HG03066 (cell line): ENCODE measurements at regions not wholly inside any gene's neighbourhood (a gene's known extent, or its start where the extent isn't known, plus 50 kb on each side); places are given as distances from the start of the nearest gene placed in this dataset.

Experiments
- ATAC-seq: cut with Tn5 transposase; IDR thresholded peaks from one replicate; pipeline ENCODE4 v1.9.1; 2021; ENCODE audit warnings: low read depth; ENCODE audit not compliant: unreplicated experiment

DNA sequence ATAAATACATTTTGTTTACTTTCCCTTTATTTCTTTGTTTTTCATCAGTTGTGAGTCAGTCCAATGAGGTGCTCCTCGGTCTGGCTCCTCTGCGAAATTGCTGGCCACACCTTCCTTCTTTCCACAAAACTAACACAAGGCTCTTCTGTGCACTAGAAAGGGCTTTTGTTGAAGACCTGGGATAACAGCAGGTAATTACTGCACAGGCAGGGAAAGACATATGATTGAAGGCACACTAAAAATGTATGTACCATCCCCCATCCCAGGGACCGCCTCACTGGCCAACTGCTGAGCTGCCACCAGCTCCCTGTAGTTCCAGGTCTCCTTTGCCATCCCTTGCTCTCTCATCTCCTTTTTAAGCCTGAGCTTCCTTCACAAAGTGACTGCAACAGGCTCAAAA, 180.5 kb downstream of the EFNB2 start:
- no peak for ATAC-seq

DNA sequence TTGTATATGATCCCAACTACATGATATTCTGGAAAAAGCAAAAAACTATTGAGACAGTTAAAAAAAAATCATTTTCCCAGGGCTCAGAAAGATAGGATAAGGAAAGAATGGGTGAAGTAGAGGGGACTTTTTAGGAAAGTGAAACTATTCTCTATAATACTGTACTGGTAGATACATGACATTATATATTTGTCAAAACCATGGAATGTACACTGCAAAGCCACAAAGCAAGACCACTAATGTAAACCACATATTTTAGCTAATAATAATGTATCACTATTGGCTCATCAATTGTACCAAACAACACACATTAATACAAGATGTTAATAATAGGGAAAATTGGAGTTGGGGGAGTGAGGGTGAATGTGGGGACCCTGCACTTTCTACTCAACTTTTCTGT, 182.6 kb downstream of the EFNB2 start:
- no peak for ATAC-seq

DNA sequence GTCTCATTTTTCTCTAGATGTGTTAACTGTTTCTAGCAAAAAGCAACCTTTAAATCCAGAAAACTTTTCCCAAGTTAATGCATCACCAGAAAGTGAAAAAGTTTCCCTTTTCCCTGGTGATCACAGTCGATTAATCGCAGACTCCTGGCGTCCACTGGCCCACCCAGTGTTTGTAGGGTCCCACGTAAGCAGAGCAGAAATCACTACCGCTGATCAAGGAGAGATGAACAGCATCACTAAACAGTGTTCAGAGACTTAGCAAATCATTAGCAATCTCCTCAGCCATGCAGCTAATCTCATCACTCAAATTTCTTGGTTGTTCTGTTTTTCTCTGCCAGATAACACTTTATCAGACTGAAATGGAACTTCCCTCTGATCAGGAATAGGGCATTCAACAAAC, 184.2 kb downstream of the EFNB2 start:
- no peak for ATAC-seq

DNA sequence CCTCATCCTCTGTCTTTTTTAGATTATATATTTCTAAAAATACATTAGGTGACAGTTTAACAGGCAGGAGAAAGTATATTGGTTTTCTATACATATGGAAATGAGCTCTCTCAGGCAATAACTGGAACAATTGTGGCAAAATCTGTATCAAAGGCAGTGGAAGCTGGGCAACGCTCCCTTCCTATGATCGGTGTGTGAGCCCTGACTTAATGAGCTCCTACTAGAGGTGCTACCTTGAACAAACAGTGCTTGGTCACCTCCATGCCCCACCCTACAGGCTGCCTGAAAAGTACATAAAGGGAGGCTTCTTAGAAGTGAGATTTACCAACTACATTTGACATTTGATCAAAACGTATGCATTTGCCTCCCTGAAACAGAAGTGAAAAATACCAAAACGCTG, 185.3 kb downstream of the EFNB2 start:
- no peak for ATAC-seq

DNA sequence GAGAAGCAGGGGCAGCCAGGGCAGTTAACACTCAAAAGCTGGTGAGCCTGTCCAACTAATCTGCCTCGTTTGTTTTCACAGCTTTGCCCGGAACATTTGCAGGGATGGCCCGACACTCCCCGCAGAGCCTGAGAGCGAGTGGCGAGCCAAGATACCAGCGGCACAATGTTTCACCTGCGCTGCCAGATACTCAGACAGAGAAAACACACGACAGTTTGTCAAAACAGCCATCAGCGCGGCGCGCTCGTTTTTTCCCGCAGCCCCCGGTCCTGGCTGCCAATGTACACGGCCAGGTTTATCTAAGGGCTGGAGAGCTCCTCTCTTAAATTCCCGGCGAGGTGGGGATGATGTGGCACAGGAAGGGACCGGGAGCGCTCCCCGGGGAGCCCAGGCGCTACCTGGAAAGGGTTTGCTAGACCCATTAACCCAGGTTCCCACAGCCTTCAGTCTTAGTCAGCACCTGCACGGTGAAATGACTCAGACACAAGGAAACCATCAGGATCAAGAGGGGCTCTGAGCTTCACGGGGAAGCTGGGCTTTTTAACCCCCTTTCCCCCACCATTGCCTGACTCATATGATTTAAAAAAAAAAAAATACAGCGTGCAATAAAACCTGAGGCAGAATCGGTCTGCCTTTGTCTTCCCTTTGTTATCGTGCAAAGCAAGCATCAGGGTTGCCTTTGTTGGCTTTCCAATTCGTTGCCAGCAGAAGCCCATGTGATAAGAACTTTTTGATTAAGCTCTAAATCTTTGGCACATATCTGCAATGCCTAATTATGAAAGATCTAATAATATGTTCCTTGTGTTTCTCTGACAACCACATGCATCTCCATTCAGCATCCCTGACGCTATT, 186.2 kb downstream of the EFNB2 start:
- ATAC-seq, result no peak

DNA sequence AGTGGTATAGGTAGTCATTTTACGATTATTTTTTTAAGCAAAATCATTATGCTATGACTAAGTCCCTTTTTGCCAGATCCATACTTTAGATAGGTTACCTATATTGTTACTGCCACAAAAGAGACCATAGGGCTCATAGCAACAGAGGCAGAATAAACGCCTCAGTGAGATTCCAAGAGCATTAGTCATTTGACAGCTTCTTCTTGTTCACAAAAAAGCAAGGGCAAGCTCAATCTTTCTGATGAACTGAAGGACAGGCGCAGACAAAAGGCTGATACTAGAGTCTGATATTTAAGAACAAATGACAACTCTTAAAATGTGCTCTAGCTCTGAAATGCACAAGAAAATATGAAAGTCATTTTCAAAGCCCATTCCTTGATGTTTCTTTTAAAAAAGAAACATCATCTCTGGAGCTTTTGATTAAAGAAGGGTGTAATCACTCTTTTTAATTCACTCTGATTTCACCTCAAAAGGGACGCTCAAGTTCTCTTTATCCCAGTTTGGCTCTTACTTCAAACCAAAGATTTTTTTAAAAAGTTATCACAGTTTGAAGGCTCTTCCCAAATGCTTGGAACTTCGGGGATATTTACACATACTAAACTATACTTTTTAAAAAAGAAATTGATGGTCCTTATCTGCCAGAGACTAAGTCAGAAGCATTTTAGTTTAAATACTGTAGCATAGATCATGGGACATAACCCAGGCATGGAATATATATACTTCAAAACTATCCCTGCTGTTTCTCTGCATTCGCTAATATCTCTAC, 187.2 kb downstream of the EFNB2 start:
- no peak for ATAC-seq

- ATAC-seq, result no peak
Measured at GRCh38 chr13:106344342-106344741, 191.1 kb downstream of the EFNB2 start.

DNA sequence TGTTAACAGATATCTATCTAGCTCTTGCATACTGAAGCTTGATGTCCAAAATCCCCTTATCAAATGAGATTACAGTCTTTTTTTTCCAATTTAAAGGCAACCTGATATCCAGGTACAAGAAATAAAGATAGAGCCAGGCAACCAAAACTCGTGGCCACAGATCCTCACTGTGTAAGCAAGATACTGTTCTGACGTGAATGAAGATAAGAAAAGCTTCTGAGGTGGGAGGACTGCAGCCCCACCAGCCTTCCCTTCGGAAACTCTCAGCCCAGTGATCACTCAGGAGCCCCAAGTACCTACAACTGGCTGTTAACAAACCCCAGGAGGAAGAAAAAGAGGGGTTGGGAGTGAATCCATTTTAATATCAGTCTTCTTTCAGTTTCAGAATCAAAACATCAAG, 191.6 kb downstream of the EFNB2 start:
- no peak for ATAC-seq

- ATAC-seq, result no peak
Measured at GRCh38 chr13:106340249-106340648, 195.2 kb downstream of the EFNB2 start.

- ATAC-seq, result no peak
Measured at GRCh38 chr13:106337096-106337850, 198.2 kb downstream of the EFNB2 start.

DNA sequence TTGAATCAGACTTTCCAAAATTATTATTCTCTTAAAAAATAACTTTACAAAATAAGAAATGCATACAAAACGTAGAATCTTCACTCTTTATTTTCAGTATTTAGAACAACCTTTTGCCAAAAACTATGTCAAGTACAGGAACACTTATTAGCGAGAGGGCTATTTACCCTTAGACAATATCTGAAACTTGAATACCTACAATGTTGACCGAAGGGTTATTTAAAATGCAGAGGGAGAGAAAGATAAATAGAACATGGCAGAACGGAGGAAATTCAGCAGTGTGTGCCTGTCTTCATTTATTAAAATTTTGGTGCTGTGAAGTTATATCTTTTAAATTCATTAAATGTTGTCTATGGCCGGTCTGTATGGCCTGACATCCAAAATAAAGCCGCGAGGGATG, 198.8 kb downstream of the EFNB2 start:
- ATAC-seq, result no peak

- no peak for ATAC-seq
Measured at GRCh38 chr13:106332621-106333020, 202.8 kb downstream of the EFNB2 start.

DNA sequence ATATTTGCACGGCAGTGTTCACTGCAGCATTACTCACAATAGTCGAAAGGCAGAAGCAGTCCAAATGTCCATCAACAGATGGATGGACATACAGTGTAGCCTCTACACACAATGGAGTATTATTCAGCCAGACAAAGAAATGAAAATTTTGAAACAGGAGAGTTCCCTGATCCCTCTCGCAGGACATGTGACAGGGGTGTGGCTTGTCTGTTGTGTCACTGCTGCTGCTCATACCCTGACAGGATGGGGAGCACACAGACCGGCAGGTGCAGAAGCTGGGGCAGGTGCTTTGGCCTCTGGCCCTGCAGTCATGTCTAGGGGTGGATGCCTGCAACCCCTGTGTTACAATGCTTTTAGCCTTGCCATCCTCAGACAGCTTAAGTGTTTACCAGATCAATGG, 204.3 kb downstream of the EFNB2 start:
- no peak for ATAC-seq

- no peak for ATAC-seq
Measured at GRCh38 chr13:106329941-106330340, 205.5 kb downstream of the EFNB2 start.

GRCh38 chr13:106326751-106327150, 208.7 kb downstream of the EFNB2 start:
- ATAC-seq, result no peak

DNA sequence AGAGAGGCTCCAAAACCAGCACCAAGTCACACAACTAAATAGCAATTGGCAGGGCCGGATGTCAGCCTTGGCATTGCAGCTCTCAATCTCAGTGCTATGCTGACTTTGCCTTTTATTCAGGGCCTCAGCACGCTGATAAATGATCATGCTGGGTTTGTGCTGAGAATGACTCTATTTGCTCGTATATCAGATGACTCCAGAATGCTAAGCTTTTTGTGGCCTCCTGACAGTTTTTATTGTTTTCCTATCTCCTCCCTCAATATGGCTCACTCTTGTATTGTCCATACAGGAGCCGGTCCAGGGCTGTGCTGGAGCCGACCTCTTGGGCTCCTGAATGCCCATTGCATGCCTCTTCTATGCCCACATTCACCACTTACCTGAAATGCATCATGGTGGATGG, 211.0 kb downstream of the EFNB2 start:
- no peak for ATAC-seq

- ATAC-seq, result no peak
Measured at GRCh38 chr13:106322628-106323027, 212.8 kb downstream of the EFNB2 start.

- ATAC-seq, result no peak
Measured at GRCh38 chr13:106318941-106319411, 216.5 kb downstream of the EFNB2 start.

- no peak for ATAC-seq
Measured at GRCh38 chr13:106314417-106314816, 221.0 kb downstream of the EFNB2 start.

DNA sequence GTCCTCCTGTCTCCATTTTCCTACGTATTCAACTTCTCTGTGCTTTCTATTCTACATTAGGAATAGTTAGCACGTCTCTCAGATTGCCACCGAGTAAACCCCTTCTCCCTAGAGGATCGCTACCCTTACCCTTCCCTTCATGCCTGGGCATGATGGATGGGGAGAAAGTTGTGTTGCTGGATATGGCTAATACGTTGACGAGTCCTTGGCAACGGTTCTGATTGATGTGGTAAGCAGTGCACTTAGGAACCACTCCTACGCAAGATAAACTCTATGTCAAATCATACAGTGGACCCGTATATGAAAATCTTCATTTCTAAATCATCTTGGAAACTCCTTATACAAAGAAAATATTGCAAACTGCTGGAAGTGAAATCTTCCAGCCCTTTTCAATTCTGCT, 224.5 kb downstream of the EFNB2 start:
- ATAC-seq, result no peak

DNA sequence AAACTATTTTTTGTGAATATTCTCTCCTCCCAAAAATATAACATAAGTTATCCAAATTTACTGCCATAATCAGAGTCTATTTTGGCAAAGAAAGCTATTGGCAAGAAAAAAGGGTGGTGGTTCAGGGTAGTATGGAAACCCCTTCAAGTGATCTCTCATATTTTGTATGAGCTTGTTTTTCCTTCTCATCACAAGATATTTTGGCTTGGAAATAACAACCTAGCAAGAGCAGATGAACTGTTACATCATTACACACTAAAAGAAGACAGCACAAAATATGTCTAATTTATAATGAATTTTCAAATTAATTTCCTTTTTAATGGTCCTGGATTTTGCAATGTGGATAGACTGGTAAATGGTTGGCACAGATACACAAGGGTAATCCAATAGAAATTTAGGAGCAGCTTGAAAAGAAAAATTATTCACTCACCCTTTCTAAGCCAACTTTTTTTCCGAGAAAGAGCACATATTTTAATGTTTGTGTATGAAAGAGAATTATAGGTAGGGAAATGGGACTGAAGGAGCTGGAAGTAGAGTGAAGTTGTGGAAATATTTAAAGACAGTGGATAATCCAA, 225.1 kb downstream of the EFNB2 start:
- ATAC-seq, result no peak
